ENCODE measurements at regions not wholly inside any gene's neighbourhood (a gene's known extent, or its start where the extent isn't known, plus 50 kb on each side); places are given as distances from the start of the nearest gene placed in this dataset.

DNA sequence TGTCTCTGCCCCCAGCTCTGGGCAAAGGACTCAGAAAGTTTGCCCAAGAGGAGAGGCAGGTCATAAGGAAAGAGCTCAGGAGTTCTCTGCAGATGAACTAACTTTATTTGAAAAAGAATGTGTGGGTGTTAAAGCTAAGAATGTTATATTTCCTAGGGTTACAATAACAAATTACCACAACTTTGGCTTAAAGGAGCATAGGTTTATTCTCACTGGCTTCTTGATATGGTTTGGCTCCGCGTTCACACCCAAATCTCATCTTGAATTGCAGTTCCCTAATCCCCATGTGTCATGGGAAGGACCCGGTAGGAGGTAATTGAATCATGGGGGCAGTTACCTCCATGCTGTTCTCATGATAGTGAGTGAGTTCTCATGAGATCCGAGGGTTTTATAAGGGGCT lies 383.7 kb upstream of the CFAP20DC start:
- Mint-ChIP-seq H3K27me3 (ENCODE audit: unreplicated experiment) (no peaks in the 10 kb centered on the region), H3K36me3 (ENCODE audit: unreplicated experiment) (no peaks in the 10 kb centered on the region), H3K9me3 (ENCODE audit: unreplicated experiment) (no peaks in the 10 kb centered on the region), H3K4me3 (ENCODE audit: unreplicated experiment) (no peak overlapping the region), H3K27ac (ENCODE audit: unreplicated experiment) (no peak overlapping the region), H3K4me1 (ENCODE audit: unreplicated experiment) (peaks cover 8% of the 10 kb centered on the region)
- DNase-seq (ENCODE audit: extremely low spot score, unreplicated experiment): no peak
- TF ChIP-seq, protein P1, sequence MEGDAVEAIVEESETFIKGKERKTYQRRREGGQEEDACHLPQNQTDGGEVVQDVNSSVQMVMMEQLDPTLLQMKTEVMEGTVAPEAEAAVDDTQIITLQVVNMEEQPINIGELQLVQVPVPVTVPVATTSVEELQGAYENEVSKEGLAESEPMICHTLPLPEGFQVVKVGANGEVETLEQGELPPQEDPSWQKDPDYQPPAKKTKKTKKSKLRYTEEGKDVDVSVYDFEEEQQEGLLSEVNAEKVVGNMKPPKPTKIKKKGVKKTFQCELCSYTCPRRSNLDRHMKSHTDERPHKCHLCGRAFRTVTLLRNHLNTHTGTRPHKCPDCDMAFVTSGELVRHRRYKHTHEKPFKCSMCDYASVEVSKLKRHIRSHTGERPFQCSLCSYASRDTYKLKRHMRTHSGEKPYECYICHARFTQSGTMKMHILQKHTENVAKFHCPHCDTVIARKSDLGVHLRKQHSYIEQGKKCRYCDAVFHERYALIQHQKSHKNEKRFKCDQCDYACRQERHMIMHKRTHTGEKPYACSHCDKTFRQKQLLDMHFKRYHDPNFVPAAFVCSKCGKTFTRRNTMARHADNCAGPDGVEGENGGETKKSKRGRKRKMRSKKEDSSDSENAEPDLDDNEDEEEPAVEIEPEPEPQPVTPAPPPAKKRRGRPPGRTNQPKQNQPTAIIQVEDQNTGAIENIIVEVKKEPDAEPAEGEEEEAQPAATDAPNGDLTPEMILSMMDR (IDR thresholded peaks at IDR 0.05): no peak

GRCh38 chr3:59432665-59433064 lies 382.8 kb upstream of the CFAP20DC start:
- H3K4me1 Mint-ChIP-seq (ENCODE audit: unreplicated experiment): peaks cover 9% of the 10 kb centered on the region
- H3K36me3 Mint-ChIP-seq (ENCODE audit: unreplicated experiment): no peaks in the 10 kb centered on the region
- DNase-seq (ENCODE audit: extremely low spot score, unreplicated experiment): no peak
- no peak overlapping the region for H3K27ac Mint-ChIP-seq (ENCODE audit: unreplicated experiment)
- TF ChIP-seq, protein P1 (IDR thresholded peaks at IDR 0.05): no peak
- H3K27me3 Mint-ChIP-seq (ENCODE audit: unreplicated experiment): no peaks in the 10 kb centered on the region
- H3K9me3 Mint-ChIP-seq (ENCODE audit: unreplicated experiment): no peaks in the 10 kb centered on the region
- no peak overlapping the region for H3K4me3 Mint-ChIP-seq (ENCODE audit: unreplicated experiment)

DNA sequence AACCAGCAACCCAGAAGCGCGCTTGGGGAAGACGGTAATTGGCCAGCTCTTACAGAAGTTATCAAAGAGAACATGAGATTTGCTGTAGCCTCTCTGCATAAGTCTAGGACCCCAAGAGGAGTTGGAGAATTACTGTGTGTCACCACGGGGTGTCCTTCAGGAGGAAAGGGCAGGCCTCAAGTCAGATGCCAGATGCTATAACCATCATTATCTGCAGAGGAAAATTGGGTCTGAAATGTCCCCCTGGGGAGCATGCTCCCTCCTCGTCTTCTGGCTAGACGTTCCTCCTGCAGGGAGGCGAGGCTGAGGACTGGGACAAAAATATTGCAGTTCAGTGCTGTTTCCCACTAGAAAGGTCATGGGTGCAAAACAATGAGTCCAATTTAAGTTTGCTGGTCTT lies 380.5 kb upstream of the CFAP20DC start:
- Mint-ChIP-seq H3K4me3 (ENCODE audit: unreplicated experiment) (no peak overlapping the region), H3K9me3 (ENCODE audit: unreplicated experiment) (no peaks in the 10 kb centered on the region), H3K36me3 (ENCODE audit: unreplicated experiment) (no peaks in the 10 kb centered on the region), H3K27me3 (ENCODE audit: unreplicated experiment) (no peaks in the 10 kb centered on the region), H3K27ac (ENCODE audit: unreplicated experiment) (no peak overlapping the region), H3K4me1 (ENCODE audit: unreplicated experiment) (peaks cover 30% of the 10 kb centered on the region)
- no peak for DNase-seq (ENCODE audit: extremely low spot score, unreplicated experiment)
- TF ChIP-seq, protein P1 (IDR thresholded peaks at IDR 0.05): no peak

GRCh38 chr3:59429198-59429597 lies 379.4 kb upstream of the CFAP20DC start:
- no peak for DNase-seq (ENCODE audit: extremely low spot score, unreplicated experiment)
- Mint-ChIP-seq H3K27ac (ENCODE audit: unreplicated experiment) (no peak overlapping the region), H3K36me3 (ENCODE audit: unreplicated experiment) (no peaks in the 10 kb centered on the region), H3K9me3 (ENCODE audit: unreplicated experiment) (no peaks in the 10 kb centered on the region), H3K27me3 (ENCODE audit: unreplicated experiment) (no peaks in the 10 kb centered on the region), H3K4me1 (ENCODE audit: unreplicated experiment) (peaks cover 41% of the 10 kb centered on the region), H3K4me3 (ENCODE audit: unreplicated experiment) (no peak overlapping the region)
- TF ChIP-seq, protein P1 (IDR thresholded peaks at IDR 0.05): no peak

- Mint-ChIP-seq H3K27ac (ENCODE audit: unreplicated experiment) (peak overlapping the region; percentile 23), H3K36me3 (ENCODE audit: unreplicated experiment) (no peaks in the 10 kb centered on the region), H3K4me1 (ENCODE audit: unreplicated experiment) (peaks cover 38% of the 10 kb centered on the region), H3K4me3 (ENCODE audit: unreplicated experiment) (no peak overlapping the region), H3K9me3 (ENCODE audit: unreplicated experiment) (no peaks in the 10 kb centered on the region), H3K27me3 (ENCODE audit: unreplicated experiment) (no peaks in the 10 kb centered on the region)
- no peak for DNase-seq (ENCODE audit: extremely low spot score, unreplicated experiment)
- TF ChIP-seq, protein P1 (IDR thresholded peaks at IDR 0.05): no peak
These were observed 377.2 kb upstream of the CFAP20DC start for GRCh38 chr3:59426821-59427565.

All from osteocyte (in vitro differentiated cells).